ENCODE measurements at regions not wholly inside any gene's neighbourhood (a gene's known extent, or its start where the extent isn't known, plus 50 kb on each side); places are given as distances from the start of the nearest gene placed in this dataset.

DNA sequence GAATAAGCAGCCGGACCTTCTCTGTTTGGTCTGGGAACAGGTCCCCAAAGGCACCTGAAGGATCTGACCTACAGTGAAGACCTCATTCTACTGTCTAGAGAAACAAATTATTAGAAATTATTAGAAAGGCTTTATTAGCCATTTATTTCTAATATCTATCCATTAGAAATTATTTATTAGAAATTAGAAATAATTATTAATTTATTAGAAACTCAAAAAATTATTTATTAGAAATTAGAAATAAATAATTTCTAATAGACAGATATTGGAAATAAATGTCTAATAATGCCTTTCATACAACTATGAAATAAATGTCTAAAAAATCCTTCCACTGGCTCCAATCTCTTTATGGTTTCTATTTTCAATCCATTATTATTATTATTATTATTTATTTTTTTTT is 285.7 kb upstream of the ERCC4 start:
- no peaks in the 10 kb centered on the region for H3K9me3 ChIP-seq
- TF ChIP-seq, protein P1, sequence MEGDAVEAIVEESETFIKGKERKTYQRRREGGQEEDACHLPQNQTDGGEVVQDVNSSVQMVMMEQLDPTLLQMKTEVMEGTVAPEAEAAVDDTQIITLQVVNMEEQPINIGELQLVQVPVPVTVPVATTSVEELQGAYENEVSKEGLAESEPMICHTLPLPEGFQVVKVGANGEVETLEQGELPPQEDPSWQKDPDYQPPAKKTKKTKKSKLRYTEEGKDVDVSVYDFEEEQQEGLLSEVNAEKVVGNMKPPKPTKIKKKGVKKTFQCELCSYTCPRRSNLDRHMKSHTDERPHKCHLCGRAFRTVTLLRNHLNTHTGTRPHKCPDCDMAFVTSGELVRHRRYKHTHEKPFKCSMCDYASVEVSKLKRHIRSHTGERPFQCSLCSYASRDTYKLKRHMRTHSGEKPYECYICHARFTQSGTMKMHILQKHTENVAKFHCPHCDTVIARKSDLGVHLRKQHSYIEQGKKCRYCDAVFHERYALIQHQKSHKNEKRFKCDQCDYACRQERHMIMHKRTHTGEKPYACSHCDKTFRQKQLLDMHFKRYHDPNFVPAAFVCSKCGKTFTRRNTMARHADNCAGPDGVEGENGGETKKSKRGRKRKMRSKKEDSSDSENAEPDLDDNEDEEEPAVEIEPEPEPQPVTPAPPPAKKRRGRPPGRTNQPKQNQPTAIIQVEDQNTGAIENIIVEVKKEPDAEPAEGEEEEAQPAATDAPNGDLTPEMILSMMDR (IDR thresholded peaks at IDR 0.05): no peak
- no peak for TF ChIP-seq POLR2A (IDR thresholded peaks at IDR 0.05)
- H3K36me3 ChIP-seq: no peaks in the 10 kb centered on the region
- H3K4me1 ChIP-seq: no peaks in the 10 kb centered on the region
- no peak overlapping the region for H3K4me3 ChIP-seq
- no peak overlapping the region for H3K27ac ChIP-seq
- no peaks in the 10 kb centered on the region for H3K27me3 ChIP-seq
- no peak for DNase-seq
- intact Hi-C loops (cut with DNase I; ENCODE audit: low total_unique reads): no loop called here

DNA sequence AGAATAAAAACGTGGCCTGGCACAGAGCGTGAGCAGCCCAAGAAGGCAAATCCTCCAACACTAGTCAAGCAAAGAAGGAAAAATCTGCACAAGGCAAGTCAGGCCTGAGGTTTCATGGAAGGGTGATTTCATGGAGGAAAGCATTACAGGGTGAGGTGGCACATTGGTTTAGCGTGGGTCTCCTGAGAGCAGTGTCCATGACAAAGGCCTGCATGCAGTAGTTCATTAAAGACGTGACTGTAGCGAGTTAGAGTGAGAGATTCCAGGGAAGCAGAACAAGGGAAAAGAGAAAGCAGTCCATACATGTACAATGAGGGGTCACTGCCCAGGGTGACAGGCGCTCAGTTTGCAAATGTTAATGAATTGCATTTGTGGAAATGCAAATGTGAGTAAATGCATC is 285.0 kb upstream of the ERCC4 start:
- Histone ChIP-seq H3K27me3 (no peaks in the 10 kb centered on the region), H3K27ac (no peak overlapping the region), H3K36me3 (no peaks in the 10 kb centered on the region), H3K4me1 (no peaks in the 10 kb centered on the region), H3K9me3 (no peaks in the 10 kb centered on the region), H3K4me3 (no peak overlapping the region)
- DNase-seq: no peak
- TF ChIP-seq POLR2A (IDR thresholded peaks at IDR 0.05): no peak
- TF ChIP-seq, protein P1 (IDR thresholded peaks at IDR 0.05): no peak
- intact Hi-C loops (cut with DNase I; ENCODE audit: low total_unique reads): no loop called here

DNA sequence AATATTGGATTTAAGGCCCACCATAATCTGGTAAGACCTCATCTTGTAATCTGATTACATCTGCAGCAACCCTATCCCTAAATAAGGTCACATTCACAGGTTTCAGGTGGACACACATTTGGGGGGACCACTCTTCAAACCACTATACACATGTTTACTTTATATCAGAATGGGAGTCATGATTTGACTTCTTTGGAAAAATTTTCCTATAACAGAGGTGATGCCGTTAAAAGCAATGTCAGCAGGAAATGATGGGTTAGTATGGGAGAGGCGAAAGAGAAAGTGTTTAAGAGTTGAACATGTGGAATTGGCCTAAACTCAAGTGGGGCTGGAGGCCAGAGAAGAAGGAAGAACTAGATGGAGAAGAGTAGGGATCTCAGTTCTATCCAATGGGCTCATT is 281.7 kb upstream of the ERCC4 start:
- intact Hi-C loops (cut with DNase I; ENCODE audit: low total_unique reads): no loop called here
- no peak for TF ChIP-seq POLR2A (IDR thresholded peaks at IDR 0.05)
- TF ChIP-seq, protein P1 (IDR thresholded peaks at IDR 0.05): no peak

DNA sequence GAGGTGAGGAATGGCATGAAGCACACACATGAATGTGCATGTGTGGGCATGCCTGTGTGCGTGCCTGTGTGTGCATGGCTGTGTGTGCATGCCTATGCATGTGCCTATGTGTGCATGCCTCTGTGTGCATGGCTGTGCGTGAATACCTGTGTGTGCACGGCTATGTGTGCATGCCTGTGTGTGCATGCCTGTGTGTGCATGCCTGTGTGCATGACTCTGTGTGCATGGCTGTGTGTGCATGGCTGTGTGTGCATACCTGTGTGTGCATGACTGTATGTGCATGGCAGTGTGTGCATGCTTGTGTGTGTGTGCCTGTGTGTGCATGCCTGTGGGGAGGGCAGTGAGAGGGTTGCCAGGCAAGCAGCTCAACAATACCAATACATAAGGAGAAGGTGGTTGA is 276.5 kb upstream of the ERCC4 start:
- TF ChIP-seq POLR2A (IDR thresholded peaks at IDR 0.05): no peak
- TF ChIP-seq, protein P1 (IDR thresholded peaks at IDR 0.05): no peak
- Histone ChIP-seq H3K27ac (no peak overlapping the region), H3K9me3 (no peaks in the 10 kb centered on the region), H3K4me1 (no peaks in the 10 kb centered on the region), H3K4me3 (no peak overlapping the region), H3K27me3 (no peaks in the 10 kb centered on the region), H3K36me3 (no peaks in the 10 kb centered on the region)
- no peak for DNase-seq
- intact Hi-C loops (cut with DNase I; ENCODE audit: low total_unique reads): no loop called here

More for the DNA sequence above, 281.7 kb upstream of the ERCC4 start:
- Histone ChIP-seq H3K4me1 (no peaks in the 10 kb centered on the region), H3K9me3 (no peaks in the 10 kb centered on the region), H3K27ac (no peak overlapping the region), H3K27me3 (no peaks in the 10 kb centered on the region), H3K4me3 (no peak overlapping the region), H3K36me3 (no peaks in the 10 kb centered on the region)
- no peak for DNase-seq

DNA sequence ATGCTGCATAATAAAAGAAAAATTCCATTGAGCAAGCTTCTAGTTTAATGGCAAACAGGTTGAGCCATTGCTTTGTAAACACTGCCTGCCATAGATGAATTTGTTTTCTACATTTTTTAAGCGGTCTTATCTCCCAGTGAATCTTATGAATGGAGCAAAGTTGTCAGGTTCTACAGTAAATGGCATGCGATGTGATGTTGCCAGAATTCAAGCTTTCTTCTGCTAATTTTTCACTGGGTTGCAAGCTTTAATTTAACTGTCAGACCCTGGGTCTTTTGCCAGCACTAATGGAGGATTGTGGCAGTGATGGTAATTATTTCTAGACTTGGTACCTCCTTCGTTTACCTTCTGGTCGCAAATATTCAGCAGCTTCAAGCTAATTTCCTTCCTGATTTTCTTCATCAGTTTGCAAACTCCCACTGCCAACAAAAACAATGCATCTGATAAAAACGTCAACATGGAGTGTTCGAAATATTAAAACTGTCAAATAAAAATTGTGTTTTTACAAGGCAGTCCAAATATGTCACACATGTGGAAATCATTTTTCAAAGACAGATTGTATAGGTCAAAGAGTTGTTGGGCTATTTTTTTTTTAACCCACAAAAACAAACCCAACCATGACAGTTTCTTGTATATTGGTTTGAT is 274.2 kb upstream of the ERCC4 start:
- no peak for DNase-seq
- Histone ChIP-seq H3K4me3 (no peak overlapping the region), H3K27me3 (no peaks in the 10 kb centered on the region), H3K36me3 (no peaks in the 10 kb centered on the region), H3K27ac (no peak overlapping the region), H3K9me3 (no peaks in the 10 kb centered on the region), H3K4me1 (no peaks in the 10 kb centered on the region)
- intact Hi-C loops (cut with DNase I; ENCODE audit: low total_unique reads): no loop called here
- TF ChIP-seq, protein P1 (IDR thresholded peaks at IDR 0.05): no peak
- TF ChIP-seq POLR2A (IDR thresholded peaks at IDR 0.05): no peak
